HG03025 (cell line): ENCODE measurements at regions not wholly inside any gene's neighbourhood (a gene's known extent, or its start where the extent isn't known, plus 50 kb on each side); places are given as distances from the start of the nearest gene placed in this dataset.

Source experiments
- ATAC-seq: cut with Tn5 transposase; IDR thresholded peaks from one replicate; pipeline ENCODE4 v1.9.1; 2021; ENCODE audit warnings: mild to moderate bottlenecking, moderate library complexity; ENCODE audit not compliant: unreplicated experiment, low FRiP score

GRCh38 chr11:27783701-27784355, 83.6 kb upstream of the BDNF start:
- no peak for ATAC-seq

DNA sequence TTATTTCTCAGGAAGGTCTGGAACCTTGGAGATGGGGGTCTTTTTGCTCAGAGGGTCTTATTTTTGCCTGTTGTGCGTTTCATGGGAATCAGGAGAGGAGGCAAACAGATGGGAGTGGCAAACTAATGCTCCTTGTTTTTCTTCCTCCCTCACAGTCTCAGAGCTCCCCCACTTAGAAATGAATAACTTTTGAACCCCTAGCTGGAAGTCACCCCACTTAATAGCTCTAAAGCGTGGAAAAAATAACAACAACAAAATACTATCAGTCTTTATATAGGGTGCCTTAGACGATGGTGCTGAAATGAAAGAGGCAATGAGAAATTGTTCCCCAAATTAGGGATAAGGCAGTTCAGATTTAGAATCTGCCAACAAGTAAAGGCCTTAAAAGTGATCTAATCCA, 76.8 kb upstream of the BDNF start:
- ATAC-seq = no peak

- no peak for ATAC-seq
Measured at GRCh38 chr11:27773884-27774283, 73.6 kb upstream of the BDNF start.

GRCh38 chr11:27771516-27771915, 71.3 kb upstream of the BDNF start:
- no peak for ATAC-seq

DNA sequence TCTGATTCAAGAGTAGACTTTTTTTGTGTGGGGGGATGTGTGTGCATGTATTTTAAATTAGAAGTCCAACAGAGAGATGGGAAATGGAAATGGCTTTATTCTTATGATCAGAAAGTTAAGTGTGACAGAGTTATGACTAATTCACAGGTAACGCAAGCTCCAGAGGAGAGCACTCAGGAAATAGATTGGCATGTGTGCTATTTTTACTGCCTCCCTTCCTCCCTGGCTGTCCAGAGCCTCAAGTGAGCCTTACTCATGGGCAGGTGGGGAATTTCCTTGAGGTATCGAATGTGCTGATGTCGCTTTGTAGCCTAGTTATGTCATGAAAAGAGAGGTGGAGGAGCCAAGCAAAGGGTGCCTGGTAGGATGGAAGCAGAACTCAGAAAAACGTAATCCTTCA, 70.3 kb upstream of the BDNF start:
- no peak for ATAC-seq

DNA sequence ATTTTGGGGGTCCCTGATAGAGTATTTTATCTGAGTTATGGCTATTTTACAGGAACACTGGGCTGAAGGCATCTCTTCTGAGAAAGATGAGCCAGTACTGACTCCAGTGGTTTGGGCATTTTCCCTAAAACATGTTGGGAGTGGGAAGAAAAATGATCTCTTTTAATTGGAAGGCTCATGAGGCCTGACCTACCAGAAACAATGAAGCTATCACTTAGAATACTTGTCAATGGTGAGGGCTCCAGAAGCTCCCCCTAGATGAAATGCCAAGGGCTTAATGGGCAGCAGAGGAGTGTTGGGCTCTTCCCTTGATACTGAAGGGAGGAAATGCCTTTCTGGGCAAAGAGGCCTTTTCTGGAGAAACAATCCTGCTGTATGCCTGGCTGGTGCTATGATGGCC, 63.5 kb upstream of the BDNF start:
- no peak for ATAC-seq

DNA sequence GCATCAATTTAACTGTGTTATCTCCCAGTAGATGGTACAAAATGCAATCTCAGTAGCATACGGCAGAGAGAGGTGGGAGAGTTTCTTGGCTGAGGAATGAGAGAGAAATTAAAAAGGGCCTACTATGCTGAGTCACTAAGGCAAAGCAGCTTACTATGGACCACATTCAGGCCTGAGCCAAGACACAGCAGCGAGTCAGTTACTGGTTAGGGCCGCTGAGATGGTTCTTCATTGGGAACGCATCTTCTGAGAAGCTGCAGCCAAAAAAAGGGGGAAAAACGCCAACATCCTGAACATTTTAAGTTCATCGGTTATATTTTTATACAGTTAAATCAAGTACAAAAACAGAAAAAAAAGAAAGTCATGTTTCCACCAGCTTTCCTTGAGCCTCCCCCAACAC, 61.1 kb upstream of the BDNF start:
- ATAC-seq = no peak

- no peak for ATAC-seq
Measured at GRCh38 chr11:27757953-27758352, 57.7 kb upstream of the BDNF start.

- peak; percentile 80 for ATAC-seq
Measured at GRCh38 chr11:27754035-27755017, 54.1 kb upstream of the BDNF start.
